HG03280 (cell line): ENCODE measurements at regions not wholly inside any gene's neighbourhood (a gene's known extent, or its start where the extent isn't known, plus 50 kb on each side); places are given as distances from the start of the nearest gene placed in this dataset.

Experiments
- ATAC-seq: cut with Tn5 transposase; IDR thresholded peaks from one replicate; pipeline ENCODE4 v1.9.1; 2021; ENCODE audit warnings: mild to moderate bottlenecking, moderate library complexity; ENCODE audit not compliant: unreplicated experiment

DNA sequence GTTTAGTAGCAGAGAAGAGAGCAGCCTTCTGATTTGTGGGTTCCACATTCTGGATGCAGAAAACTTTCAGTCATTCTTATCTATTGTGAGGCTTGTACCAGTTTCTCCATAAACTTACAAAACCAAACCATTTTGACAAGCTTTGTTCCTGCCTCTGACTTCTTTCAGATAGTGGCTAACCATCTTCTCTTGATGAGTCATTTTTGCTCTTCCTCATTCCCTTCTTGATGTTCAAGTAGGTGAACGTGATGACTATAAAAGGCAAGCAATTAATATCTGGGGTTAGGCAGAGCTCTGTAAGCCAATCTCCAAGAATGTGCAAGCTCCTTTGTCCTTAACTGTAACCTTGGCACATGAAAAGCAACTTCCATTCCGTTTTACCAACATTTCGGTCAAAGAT lies 2083.1 kb upstream of the PIK3C3 start:
- no peak for ATAC-seq

GRCh38 chr18:39870591-39870990 lies 2084.4 kb upstream of the PIK3C3 start:
- no peak for ATAC-seq

- ATAC-seq, result no peak
Observed at GRCh38 chr18:39863916-39864315, 2091.1 kb upstream of the PIK3C3 start.

- no peak for ATAC-seq
Observed at GRCh38 chr18:39862341-39862740, 2092.7 kb upstream of the PIK3C3 start.

DNA sequence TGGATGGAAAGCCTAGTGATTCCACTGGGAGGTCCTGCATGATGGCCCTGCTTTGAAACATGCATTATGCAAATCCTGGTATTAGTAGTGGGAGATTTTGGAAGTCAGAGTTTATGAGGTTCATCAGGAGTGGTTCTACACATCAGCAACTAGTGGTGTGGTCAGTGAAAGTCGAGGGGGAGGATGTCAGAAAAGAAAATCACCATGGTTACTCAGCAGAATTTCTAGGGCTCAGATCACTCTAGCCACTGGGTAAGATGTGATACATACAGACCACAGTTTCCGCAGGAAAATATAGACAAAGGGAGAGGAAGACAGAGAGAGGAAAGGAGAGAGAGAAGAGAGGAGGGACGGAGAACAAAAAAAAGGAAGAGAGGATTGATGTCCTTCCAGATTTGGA lies 2100.7 kb upstream of the PIK3C3 start:
- no peak for ATAC-seq

GRCh38 chr18:39846265-39846664 lies 2108.8 kb upstream of the PIK3C3 start:
- ATAC-seq, result no peak

- no peak for ATAC-seq
Observed at GRCh38 chr18:39845631-39846030, 2109.4 kb upstream of the PIK3C3 start.

GRCh38 chr18:39845106-39845505 lies 2109.9 kb upstream of the PIK3C3 start:
- ATAC-seq, result no peak

DNA sequence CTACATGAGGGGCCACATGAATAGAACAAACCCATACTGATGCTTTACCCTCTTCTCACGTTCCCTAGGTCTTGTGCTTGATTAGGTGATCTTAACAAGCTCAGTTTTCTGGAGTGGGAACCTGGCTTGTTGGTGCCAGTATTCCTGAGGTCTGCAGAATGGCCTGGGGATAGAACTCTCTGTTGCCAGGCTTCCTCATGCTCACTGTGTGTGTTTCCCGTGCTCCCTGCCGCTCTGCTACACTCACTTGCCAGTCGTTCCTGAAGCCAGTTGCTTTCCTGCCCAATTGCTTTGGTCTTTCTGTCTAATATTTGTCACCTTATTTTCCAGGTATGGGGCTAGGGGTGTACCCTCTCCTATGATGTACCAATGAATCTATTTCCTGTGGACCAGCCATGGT lies 2111.5 kb upstream of the PIK3C3 start:
- no peak for ATAC-seq

DNA sequence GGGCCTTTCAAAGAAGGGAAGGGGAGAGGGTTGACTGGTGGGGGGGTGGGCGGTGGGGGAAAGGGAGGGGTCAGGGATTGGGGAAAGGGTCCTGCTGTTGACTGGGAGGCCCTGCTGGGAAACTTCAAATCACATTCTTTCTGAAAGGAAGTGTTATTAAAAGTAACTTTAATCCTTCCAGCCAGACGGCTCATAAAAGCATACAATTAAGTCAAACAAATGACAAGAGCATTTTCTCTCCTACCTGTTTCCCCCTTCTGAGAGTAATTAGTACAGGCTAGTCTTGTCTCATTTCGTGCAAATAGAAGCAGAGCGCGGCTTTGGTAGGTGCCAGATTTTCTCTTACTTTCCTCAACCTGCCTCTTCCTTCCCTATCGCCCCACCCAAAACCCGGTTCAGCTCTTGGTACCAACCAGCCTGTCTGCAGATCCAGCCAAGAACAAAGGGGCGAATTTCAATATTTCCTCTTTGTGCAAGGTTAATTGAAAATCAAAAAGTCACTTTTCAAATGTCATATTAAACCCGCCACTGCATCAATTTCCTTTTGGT lies 2112.6 kb upstream of the PIK3C3 start:
- no peak for ATAC-seq

GRCh38 chr18:39841482-39842365 lies 2113.3 kb upstream of the PIK3C3 start:
- ATAC-seq, result no peak

- no peak for ATAC-seq
Observed at GRCh38 chr18:39840856-39841481, 2114.1 kb upstream of the PIK3C3 start.

DNA sequence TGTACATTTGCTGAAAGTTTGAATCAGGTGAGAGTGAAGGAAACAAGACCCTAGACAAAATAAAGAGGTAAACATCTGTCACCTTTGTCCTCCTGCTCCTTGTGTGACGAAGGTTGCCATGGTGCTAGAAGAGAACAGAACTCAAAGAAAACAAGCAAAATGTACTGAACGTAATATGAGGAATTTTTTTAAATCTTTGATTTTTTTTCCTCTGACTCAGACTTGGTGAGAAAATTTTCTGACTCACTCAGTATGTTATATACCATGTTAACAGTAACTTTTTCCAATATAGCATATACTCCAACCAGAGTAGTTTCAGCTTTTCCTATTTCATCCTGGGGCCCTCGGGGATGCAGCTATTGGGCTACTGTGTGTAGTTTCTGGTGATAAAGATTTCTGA lies 2114.6 kb upstream of the PIK3C3 start:
- no peak for ATAC-seq

DNA sequence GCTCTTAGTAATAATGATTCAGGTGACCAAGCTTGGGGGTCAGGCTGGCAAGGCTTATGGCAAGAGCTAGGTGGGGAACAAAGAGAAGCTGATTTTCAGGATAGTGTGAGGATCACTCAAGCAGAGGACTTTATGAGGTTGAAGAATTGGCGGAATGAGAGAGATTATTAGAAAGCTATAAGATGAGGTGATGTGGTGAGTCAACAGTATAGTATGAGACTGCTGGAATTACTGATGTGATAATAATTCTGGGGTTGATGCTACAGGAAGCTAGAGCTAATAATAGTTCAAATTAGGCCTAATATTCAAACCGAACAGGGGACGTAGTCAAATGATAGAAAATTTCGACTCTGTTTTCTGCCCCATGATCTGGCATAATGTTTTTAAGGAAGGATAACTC lies 2115.3 kb upstream of the PIK3C3 start:
- ATAC-seq, result no peak

- no peak for ATAC-seq
Observed at GRCh38 chr18:39838831-39839230, 2116.2 kb upstream of the PIK3C3 start.

DNA sequence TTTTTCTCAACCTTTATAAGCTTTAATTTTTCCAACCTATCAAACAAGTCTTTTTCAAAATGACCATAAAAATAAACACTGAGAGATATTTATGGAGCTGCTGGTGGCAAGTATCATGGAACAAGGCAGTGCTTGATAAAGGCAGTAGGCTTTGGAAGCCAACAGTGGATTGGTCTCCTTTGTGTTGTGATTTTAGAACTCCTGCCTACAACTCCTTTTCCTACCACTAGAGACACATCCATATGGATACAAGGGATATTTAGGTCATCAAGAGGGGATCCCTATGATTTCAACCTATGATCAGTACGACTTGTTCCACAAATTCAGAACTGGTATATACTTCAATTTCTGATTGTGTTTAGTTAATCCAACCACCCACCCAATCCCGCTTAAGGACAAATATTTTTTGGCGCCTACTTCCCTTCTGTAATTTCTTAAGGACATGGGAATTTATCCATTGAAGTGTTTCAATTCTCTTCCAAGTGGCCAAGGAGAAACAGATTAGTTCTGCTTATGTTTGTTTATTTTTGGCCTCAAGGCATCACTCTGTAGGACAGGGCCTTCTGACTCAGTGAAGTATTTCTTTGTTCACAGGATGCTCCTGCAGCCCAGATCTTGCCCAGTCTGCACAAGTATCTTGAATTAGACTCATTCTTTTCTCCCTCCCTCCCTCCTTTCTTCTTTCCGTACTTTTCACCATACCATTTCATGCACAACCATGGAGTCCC lies 2119.6 kb upstream of the PIK3C3 start:
- no peak for ATAC-seq

GRCh38 chr18:39834636-39835035 lies 2120.4 kb upstream of the PIK3C3 start:
- no peak for ATAC-seq

DNA sequence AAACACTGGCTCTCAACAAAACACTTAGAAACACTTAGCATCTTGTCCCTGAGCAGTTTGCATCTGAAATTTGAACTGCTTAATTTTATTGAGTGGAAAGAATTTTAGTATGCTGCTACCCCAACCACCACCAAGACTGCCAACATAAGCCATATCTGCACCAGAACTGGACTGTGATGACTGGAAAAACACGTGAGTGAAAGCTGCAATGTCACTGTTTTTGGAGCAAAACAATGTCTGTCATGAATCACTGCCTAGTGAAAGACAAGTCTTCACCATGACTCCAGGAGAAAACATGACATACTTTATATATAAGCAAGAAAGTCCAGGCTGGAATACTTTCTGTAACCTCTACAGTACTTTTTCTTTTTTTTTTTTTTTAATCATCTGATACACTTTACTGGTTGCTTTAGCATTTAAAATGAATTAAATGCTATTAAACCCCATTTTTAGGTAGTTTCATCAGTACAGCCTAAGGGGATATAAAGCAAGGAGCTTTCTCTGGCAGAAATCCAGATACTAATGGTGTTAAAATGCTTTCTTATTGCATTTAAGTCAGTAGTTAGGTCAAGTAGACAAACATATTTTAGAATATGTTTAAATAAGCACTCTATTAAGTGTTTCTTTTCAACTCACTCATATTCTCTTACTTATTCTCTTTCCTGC lies 2129.4 kb upstream of the PIK3C3 start:
- ATAC-seq, result no peak

- no peak for ATAC-seq
Observed at GRCh38 chr18:39806525-39806924, 2148.5 kb upstream of the PIK3C3 start.

- no peak for ATAC-seq
Observed at GRCh38 chr18:39805218-39805617, 2149.8 kb upstream of the PIK3C3 start.

DNA sequence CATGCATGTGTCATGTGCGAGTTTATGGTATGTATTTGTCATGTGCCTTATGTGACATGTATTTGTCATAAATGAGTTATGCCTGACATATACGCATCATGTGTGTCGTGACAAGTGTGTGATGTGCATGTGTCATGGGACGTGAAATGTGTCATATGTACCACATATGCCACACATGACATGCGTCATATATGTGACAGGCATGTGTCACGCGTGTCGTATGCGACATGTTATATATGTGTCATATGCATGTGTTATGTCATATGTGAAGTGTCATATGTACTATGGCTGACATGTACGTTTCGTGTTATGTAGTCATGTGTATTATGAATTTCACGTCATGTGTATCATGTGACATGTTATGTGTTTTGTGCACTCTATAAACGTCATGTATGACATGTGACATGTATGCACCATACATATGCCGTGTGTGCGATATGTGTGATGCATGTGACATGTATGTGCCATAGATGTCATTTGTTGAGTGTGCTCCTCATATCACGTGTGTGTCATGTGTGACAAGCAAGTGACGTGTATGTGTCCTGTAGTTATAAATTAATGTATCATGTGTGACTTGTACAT lies 2152.3 kb upstream of the PIK3C3 start:
- ATAC-seq, result no peak
